Liver (tissue), 8 donors: ENCODE measurements at regions not wholly inside any gene's neighbourhood (a gene's known extent, or its start where the extent isn't known, plus 50 kb on each side); places are given as distances from the start of the nearest gene placed in this dataset.

ENCODE experiments used
- DNase-seq: peaks from one replicate; pipeline ENCODE4 v3.0.0-alpha.2; 2017; ENCODE audit warnings: low spot score
- H3K27ac ChIP-seq, 2 donors: one replicate each; pipeline ENCODE4 v1.7.0; 2013; ENCODE audit warnings: inconsistent platforms in 2 of 2, low read length in 2 of 2, control low read depth in 1 of 2, low read depth in 1 of 2, mild to moderate bottlenecking in 1 of 2
- H3K27me3 ChIP-seq, 4 donors: one replicate each; pipeline versions ENCODE4 v1.6.1 to v1.7.0; 2013; ENCODE audit warnings: low read length in 3 of 4, inconsistent platforms in 1 of 4, mild to moderate bottlenecking in 1 of 4, moderate library complexity in 1 of 4; ENCODE audit not compliant: control insufficient read depth in 4 of 4, insufficient read depth in 4 of 4
- H3K36me3 ChIP-seq, 4 donors: one replicate each; pipeline versions ENCODE4 v1.6.1 to v1.7.0; 2013; ENCODE audit warnings: low read length in 3 of 4, mild to moderate bottlenecking in 3 of 4, low read depth in 1 of 4, moderate library complexity in 1 of 4; ENCODE audit not compliant: control insufficient read depth in 4 of 4, insufficient read depth in 3 of 4
- H3K4me1 ChIP-seq, 4 donors: one replicate each; pipeline versions ENCODE4 v1.6.1 to v1.7.0; 2013; ENCODE audit warnings: low read length in 3 of 4, mild to moderate bottlenecking in 3 of 4, moderate library complexity in 1 of 4; ENCODE audit not compliant: control insufficient read depth in 4 of 4, insufficient read depth in 4 of 4
- H3K4me3 ChIP-seq, 3 donors: one replicate each; pipeline versions ENCODE4 v1.6.1 to v1.7.0; 2013; ENCODE audit warnings: low read length in 3 of 3, control low read depth in 1 of 3, low read depth in 1 of 3, mild to moderate bottlenecking in 1 of 3
- H3K9ac ChIP-seq, 2 donors: one replicate each; pipeline ENCODE4 v1.7.0; 2013; ENCODE audit warnings: low read length in 2 of 2, mild to moderate bottlenecking in 2 of 2, moderate library complexity in 2 of 2, control low read depth in 1 of 2, low read depth in 1 of 2
- H3K9me3 ChIP-seq, 4 donors: one replicate each; pipeline versions ENCODE4 v1.6.1 to v1.7.0; 2013; ENCODE audit warnings: low read length in 3 of 4; ENCODE audit not compliant: control insufficient read depth in 4 of 4
- ATF3 ChIP-seq: IDR thresholded peaks from 2 replicates; pipeline ENCODE4 v1.6.1; 2016; ENCODE audit warnings: antibody characterized with exemption
- CTCF ChIP-seq: fragments of 150-350 bp; IDR thresholded peaks from 2 replicates; pipeline ENCODE4 v1.5.1; 2017; ENCODE audit warnings: improper control_type of control experiment, low read depth, low read length; ENCODE audit not compliant: missing input control
- EGR1 ChIP-seq, 2 donors: IDR thresholded peaks; 2 replicates each; pipeline ENCODE4 v1.6.1; 2016 to 2018; ENCODE audit warnings: antibody characterized with exemption in 2 of 2, low read depth in 2 of 2
- FOXA1 ChIP-seq: IDR thresholded peaks from 2 replicates; pipeline ENCODE4 v1.6.1; 2016; ENCODE audit warnings: antibody characterized with exemption
- FOXA2 ChIP-seq: IDR thresholded peaks from 2 replicates; pipeline ENCODE4 v1.6.1; 2016; ENCODE audit warnings: antibody characterized with exemption
- GABPA ChIP-seq, 2 donors: IDR thresholded peaks in 1 of 2; conservative IDR thresholded peaks in 1 of 2; 2 replicates each; pipeline ENCODE4 v1.6.1; 2016; ENCODE audit warnings: antibody characterized with exemption in 2 of 2, mild to moderate bottlenecking in 1 of 2, moderate library complexity in 1 of 2
- HNF4A ChIP-seq, 2 donors: conservative IDR thresholded peaks; 2 replicates each; pipeline ENCODE4 v1.6.1; 2016; ENCODE audit warnings: antibody characterized with exemption in 2 of 2, mild to moderate bottlenecking in 2 of 2
- HNF4G ChIP-seq: IDR thresholded peaks from 2 replicates; pipeline ENCODE4 v1.6.1; 2016; ENCODE audit warnings: antibody characterized with exemption
- JUND ChIP-seq, 2 donors: IDR thresholded peaks; 2 replicates each; pipeline ENCODE4 v1.6.1; 2016; ENCODE audit warnings: antibody characterized with exemption in 2 of 2
- MAX ChIP-seq: IDR thresholded peaks from 2 replicates; pipeline ENCODE4 v1.6.1; 2016; ENCODE audit warnings: antibody characterized with exemption
- NR2F2 ChIP-seq: IDR thresholded peaks from 2 replicates; pipeline ENCODE4 v1.6.1; 2016; ENCODE audit warnings: antibody characterized with exemption
- RAD21 ChIP-seq, 2 donors: IDR thresholded peaks; 2 replicates each; pipeline ENCODE4 v1.6.1; 2016; ENCODE audit warnings: antibody characterized with exemption in 2 of 2, mild to moderate bottlenecking in 2 of 2
- REST ChIP-seq: IDR thresholded peaks from 2 replicates; pipeline ENCODE4 v1.6.1; 2016; ENCODE audit warnings: antibody characterized with exemption, mild to moderate bottlenecking
- RXRA ChIP-seq, 2 donors: IDR thresholded peaks; 2 replicates each; pipeline ENCODE4 v1.6.1; 2017 to 2018; ENCODE audit warnings: antibody characterized with exemption in 2 of 2, mild to moderate bottlenecking in 1 of 2
- SP1 ChIP-seq: IDR thresholded peaks from 2 replicates; pipeline ENCODE4 v1.6.1; 2018; ENCODE audit warnings: antibody characterized with exemption, mild to moderate bottlenecking
- TAF1 ChIP-seq: conservative IDR thresholded peaks from 2 replicates; pipeline ENCODE4 v1.6.1; 2016; ENCODE audit warnings: antibody characterized with exemption, mild to moderate bottlenecking
- YY1 ChIP-seq: IDR thresholded peaks from 2 replicates; pipeline ENCODE4 v1.6.1; 2016; ENCODE audit warnings: antibody characterized with exemption, mild to moderate bottlenecking
- ZBTB33 ChIP-seq: IDR thresholded peaks from 2 replicates; pipeline ENCODE4 v1.6.1; 2016; ENCODE audit warnings: antibody characterized with exemption
- WGBS: extraction: QIAGEN DNeasy Blood & Tissue Kit; methylation state at CpG from one replicate; pipeline ENCODE4 v1.1.7; 2013; 5-methylcytosine and 5-hydroxymethylcytosine counted together
- donor health status: healthy.
- donor health status: healthy.
- donor health status: healthy.
- donor health status: healthy.
- donor health status: healthy.

- Histone ChIP-seq H3K27ac (no peak overlapping the region), H3K9ac (no peak overlapping the region), H3K9me3 (no peaks in the 10 kb centered on the region), H3K4me1 (no peaks in the 10 kb centered on the region), H3K36me3 (no peaks in the 10 kb centered on the region), H3K4me3 (no peak overlapping the region), H3K27me3 (no peaks in the 10 kb centered on the region)
- DNase-seq = no peak
- TF ChIP-seq HNF4A (conservative IDR thresholded peaks at IDR 0.05) (peak; percentile 8 to 10), SP1 (no peak)
- 81% methylated on average over 5 of the region's 5 CpGs for WGBS
These were observed 256.7 kb upstream of the PGRMC2 start for GRCh38 chr4:128544272-128544671.

GRCh38 chr4:128543696-128544095, 256.1 kb upstream of the PGRMC2 start:
- H3K27ac ChIP-seq = no peak overlapping the region
- TF ChIP-seq GABPA (IDR thresholded peaks at IDR 0.05 in 1 of 2, conservative IDR thresholded peaks at IDR 0.05 in 1 of 2) (no peak), RXRA (IDR thresholded peaks at IDR 0.05) (no peak), ATF3 (no peak), NR2F2 (no peak), REST (no peak), JUND (IDR thresholded peaks at IDR 0.05) (no peak), RAD21 (IDR thresholded peaks at IDR 0.05) (no peak), ZBTB33 (no peak), YY1 (no peak), SP1 (no peak), EGR1 (IDR thresholded peaks at IDR 0.05; ENCODE audit: low read depth in 2 of 2) (no peak), MAX (no peak), HNF4G (no peak), FOXA1 (no peak), TAF1 (no peak), CTCF (no peak), FOXA2 (no peak), HNF4A (conservative IDR thresholded peaks at IDR 0.05) (no peak)
- no peak for DNase-seq
- H3K9ac ChIP-seq = no peak overlapping the region
- no peak overlapping the region for H3K4me3 ChIP-seq
- no peaks in the 10 kb centered on the region for H3K27me3 ChIP-seq
- H3K4me1 ChIP-seq = no peaks in the 10 kb centered on the region
- 95% methylated on average over 6 of the region's 6 CpGs for WGBS
- H3K9me3 ChIP-seq = no peaks in the 10 kb centered on the region
- no peaks in the 10 kb centered on the region for H3K36me3 ChIP-seq
